NB4 (cell line): ENCODE measurements at regions not wholly inside any gene's neighbourhood (a gene's known extent, or its start where the extent isn't known, plus 50 kb on each side); places are given as distances from the start of the nearest gene placed in this dataset.

Experiments
- MYC ChIP-seq: IDR thresholded peaks from 2 replicates; pipeline ENCODE4 v1.6.1; 2011; ENCODE audit warnings: low read depth, low read length
- POLR2A ChIP-seq: IDR thresholded peaks from 2 replicates; pipeline ENCODE4 v1.6.1; 2011; ENCODE audit warnings: mild to moderate bottlenecking; ENCODE audit not compliant: insufficient read length; ENCODE audit errors: extremely low read depth

- TF ChIP-seq POLR2A (no peak), MYC (no peak)
These were observed 146.0 kb downstream of the BRMS1L start for GRCh38 chr14:35971965-35972630.
